ENCODE measurements at regions not wholly inside any gene's neighbourhood (a gene's known extent, or its start where the extent isn't known, plus 50 kb on each side); places are given as distances from the start of the nearest gene placed in this dataset.

- Histone ChIP-seq H3K27me3 (ENCODE audit: control insufficient read depth, insufficient read depth, low read length) (no peaks in the 10 kb centered on the region; the same call in 1 of the 2 replicates), H2BK15ac (ENCODE audit: low read depth, low read length) (no peak overlapping the region), H3K9ac (ENCODE audit: low read depth, low read length) (no peak overlapping the region), H4K8ac (ENCODE audit: low read depth in 2 of 2, low read length in 2 of 2) (no peak overlapping the region), H3K27ac (ENCODE audit: insufficient read depth, low read length) (no peak overlapping the region), H2AFZ (replicated peaks; ENCODE audit: low read length, poor library complexity) (no peak overlapping the region), H3K36me3 (ENCODE audit: control insufficient read depth, insufficient read depth, low read length) (no peaks in the 10 kb centered on the region), H4K5ac (ENCODE audit: low read depth, low read length) (no peak overlapping the region), H3K4me3 (ENCODE audit: insufficient read depth, low read depth, low read length) (no peak overlapping the region), H4K91ac (ENCODE audit: insufficient read depth, low read depth, low read length) (no peak overlapping the region), H3K9me3 (ENCODE audit: control insufficient read depth, insufficient read depth, low read length) (no peaks in the 10 kb centered on the region), H3K4me1 (ENCODE audit: control insufficient read depth, insufficient read depth, low read length) (no peaks in the 10 kb centered on the region), H2AK9ac (replicated peaks; ENCODE audit: low read depth, low read length, poor library complexity) (no peak overlapping the region), H3K14ac (replicated peaks; ENCODE audit: low read depth, low read length) (no peak overlapping the region), H2BK5ac (ENCODE audit: low read depth, low read length, poor library complexity, severe bottlenecking) (no peak overlapping the region), H3K4me2 (ENCODE audit: low read depth, low read length) (no peak overlapping the region), H3K4ac (ENCODE audit: low read depth, low read length) (no peak overlapping the region), H3K79me1 (ENCODE audit: low read depth in 1 of 2, low read length in 2 of 2) (no peaks in the 10 kb centered on the region), H3K18ac (ENCODE audit: low read depth, low read length) (no peak overlapping the region), H3K56ac (ENCODE audit: extremely low read depth, insufficient read depth, low read length) (no peak overlapping the region), H4K20me1 (ENCODE audit: insufficient read depth, low read length) (no peaks in the 10 kb centered on the region), H2BK120ac (ENCODE audit: low read depth, low read length) (no peak overlapping the region), H2AK5ac (ENCODE audit: low read depth, low read length) (no peak overlapping the region), H3K23ac (ENCODE audit: low read depth, low read length) (no peak overlapping the region), H3K9me1 (ENCODE audit: insufficient read depth, low read length) (no peaks in the 10 kb centered on the region), H2BK20ac (ENCODE audit: low read depth, low read length) (no peak overlapping the region)
- intact Hi-C loops (cut with micrococcal nuclease) = no loop called here
- in situ Hi-C loops (cut with MboI; ENCODE audit: low sequenced_read_pairs) = loop anchor here (25.0 kb wide), 1 partner anchor 547 kb away; no protein-coding TSS in a partner anchor
- ATAC-seq (ENCODE audit: low read depth) (no peak), DNase-seq (no peak)
- CTCF ChIA-PET = interaction anchor here (0.8 kb wide), 1 partner anchor 44 kb away, joined by 3 read pairs; no protein-coding TSS in a partner anchor
- dilution Hi-C loops (cut with HindIII; ENCODE audit: low sequenced_read_pairs, unreplicated experiment) = no loop called here
- 31% methylated on average over 2 of the region's 2 CpGs; no CpG with 5 or more reads in 1 of the 2 experiments for WGBS, 2 experiments (ENCODE audit: extremely low coverage in 2 of 2, insufficient read length in 1 of 2)
- TF ChIP-seq SMC3 (IDR thresholded peaks at IDR 0.05; ENCODE audit: low read depth, low read length) (no peak), FOS (IDR thresholded peaks at IDR 0.05; ENCODE audit: low read depth, low read length) (no peak), MAFK (IDR thresholded peaks at IDR 0.05; ENCODE audit: low read depth, low read length) (no peak), NFE2L2 (IDR thresholded peaks at IDR 0.05; ENCODE audit: low read depth, low read length) (no peak), USF2 (IDR thresholded peaks at IDR 0.05; ENCODE audit: low read depth, low read length) (no peak), RFX5 (IDR thresholded peaks at IDR 0.05; ENCODE audit: low read depth, low read length) (no peak), MXI1 (IDR thresholded peaks at IDR 0.05; ENCODE audit: borderline replicate concordance, low read depth, low read length) (no peak), BHLHE40 (IDR thresholded peaks at IDR 0.05; ENCODE audit: low read depth, low read length) (no peak), MAZ (IDR thresholded peaks at IDR 0.05; ENCODE audit: borderline replicate concordance, low read depth, low read length) (no peak), CHD1 (IDR thresholded peaks at IDR 0.05; ENCODE audit: low read depth, low read length) (no peak), RCOR1 (IDR thresholded peaks at IDR 0.05; ENCODE audit: insufficient replicate concordance, low read length) (no peak), POLR2A (IDR thresholded peaks at IDR 0.05; ENCODE audit: low read depth, low read length) (no peak), RAD21 (IDR thresholded peaks at IDR 0.05; ENCODE audit: low read length) (no peak), ELK1 (IDR thresholded peaks at IDR 0.05; ENCODE audit: borderline replicate concordance, low read depth, low read length) (no peak), CEBPB (IDR thresholded peaks at IDR 0.05; ENCODE audit: low read depth, low read length) (no peak)
- TF ChIP-seq, protein P1, sequence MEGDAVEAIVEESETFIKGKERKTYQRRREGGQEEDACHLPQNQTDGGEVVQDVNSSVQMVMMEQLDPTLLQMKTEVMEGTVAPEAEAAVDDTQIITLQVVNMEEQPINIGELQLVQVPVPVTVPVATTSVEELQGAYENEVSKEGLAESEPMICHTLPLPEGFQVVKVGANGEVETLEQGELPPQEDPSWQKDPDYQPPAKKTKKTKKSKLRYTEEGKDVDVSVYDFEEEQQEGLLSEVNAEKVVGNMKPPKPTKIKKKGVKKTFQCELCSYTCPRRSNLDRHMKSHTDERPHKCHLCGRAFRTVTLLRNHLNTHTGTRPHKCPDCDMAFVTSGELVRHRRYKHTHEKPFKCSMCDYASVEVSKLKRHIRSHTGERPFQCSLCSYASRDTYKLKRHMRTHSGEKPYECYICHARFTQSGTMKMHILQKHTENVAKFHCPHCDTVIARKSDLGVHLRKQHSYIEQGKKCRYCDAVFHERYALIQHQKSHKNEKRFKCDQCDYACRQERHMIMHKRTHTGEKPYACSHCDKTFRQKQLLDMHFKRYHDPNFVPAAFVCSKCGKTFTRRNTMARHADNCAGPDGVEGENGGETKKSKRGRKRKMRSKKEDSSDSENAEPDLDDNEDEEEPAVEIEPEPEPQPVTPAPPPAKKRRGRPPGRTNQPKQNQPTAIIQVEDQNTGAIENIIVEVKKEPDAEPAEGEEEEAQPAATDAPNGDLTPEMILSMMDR (conservative IDR thresholded peaks at IDR 0.05; ENCODE audit: low read depth, low read length) = no peak
- BruUV-seq (replicated peaks) = no TSS peak
- POLR2A ChIA-PET (ENCODE audit: unreplicated experiment) = no interaction called here
Measured at GRCh38 chr4:55014876-55015275, 110.5 kb downstream of the KDR start.

Measured in IMR-90 (cell line).